Type B pancreatic cell (in vitro differentiated cells): ENCODE measurements at regions not wholly inside any gene's neighbourhood (a gene's known extent, or its start where the extent isn't known, plus 50 kb on each side); places are given as distances from the start of the nearest gene placed in this dataset.
A peak's percentile ranks its signal among the peaks of the same experiment; 100 is the strongest.

Source experiments
- DNase-seq: peaks from one replicate; pipeline ENCODE4 v3.0.0; 2021; ENCODE audit warnings: mixed read lengths; ENCODE audit not compliant: unreplicated experiment; ENCODE audit errors: extremely low spot score
- H3K27ac Mint-ChIP-seq: 2 replicates; pipeline ENCODE4 v1.8.0; 2021; ENCODE audit warnings: mild to moderate bottlenecking, mixed read lengths
- H3K27me3 Mint-ChIP-seq: 2 replicates; pipeline ENCODE4 v1.8.0; 2021; ENCODE audit warnings: mixed read lengths
- H3K36me3 Mint-ChIP-seq: 2 replicates; pipeline ENCODE4 v1.8.0; 2021; ENCODE audit warnings: mixed read lengths
- H3K4me1 Mint-ChIP-seq: one replicate; pipeline ENCODE4 v1.8.0; 2021; ENCODE audit warnings: mixed read lengths; ENCODE audit not compliant: unreplicated experiment
- H3K4me3 Mint-ChIP-seq: 2 replicates; pipeline ENCODE4 v1.8.0; 2021; ENCODE audit warnings: mild to moderate bottlenecking, mixed read lengths
- H3K9me3 Mint-ChIP-seq: 2 replicates; pipeline ENCODE4 v1.8.0; 2021; ENCODE audit warnings: mixed read lengths
- CTCF ChIP-seq: fragments of 200-600 bp; sonication (generic); conservative IDR thresholded peaks from 2 replicates; pipeline ENCODE4 v1.5.0; 2021; ENCODE audit warnings: antibody characterized with exemption, mild to moderate bottlenecking

GRCh38 chr4:126614356-126614855, 1018.4 kb upstream of the INTU start:
- Mint-ChIP-seq H3K36me3 (peaks cover 5% of the 10 kb centered on the region), H3K27ac (no peak overlapping the region), H3K9me3 (no peaks in the 10 kb centered on the region), H3K27me3 (no peaks in the 10 kb centered on the region), H3K4me1 (no peaks in the 10 kb centered on the region), H3K4me3 (no peak overlapping the region)
- TF ChIP-seq CTCF, result no peak
- DNase-seq, result no peak

- no peak for DNase-seq
- H3K4me3 Mint-ChIP-seq, result no peak overlapping the region
- no peaks in the 10 kb centered on the region for H3K4me1 Mint-ChIP-seq
- H3K36me3 Mint-ChIP-seq, result peaks cover 5% of the 10 kb centered on the region
- H3K27me3 Mint-ChIP-seq, result no peaks in the 10 kb centered on the region
- no peak overlapping the region for H3K27ac Mint-ChIP-seq
- no peak for TF ChIP-seq CTCF
- H3K9me3 Mint-ChIP-seq, result no peaks in the 10 kb centered on the region
Measured at GRCh38 chr4:126616795-126617194, 1016.0 kb upstream of the INTU start.

GRCh38 chr4:126627255-126627654, 1005.5 kb upstream of the INTU start:
- Mint-ChIP-seq H3K4me3 (no peak overlapping the region), H3K27me3 (peaks cover 5% of the 10 kb centered on the region), H3K27ac (no peak overlapping the region), H3K4me1 (no peaks in the 10 kb centered on the region), H3K36me3 (no peaks in the 10 kb centered on the region), H3K9me3 (no peaks in the 10 kb centered on the region)
- DNase-seq, result no peak
- peak; percentile 49 for TF ChIP-seq CTCF

GRCh38 chr4:126628933-126629332, 1003.8 kb upstream of the INTU start:
- Mint-ChIP-seq H3K4me3 (no peak overlapping the region), H3K4me1 (no peaks in the 10 kb centered on the region), H3K27me3 (peaks cover 5% of the 10 kb centered on the region), H3K36me3 (no peaks in the 10 kb centered on the region), H3K27ac (no peak overlapping the region), H3K9me3 (no peaks in the 10 kb centered on the region)
- no peak for DNase-seq
- TF ChIP-seq CTCF, result no peak

GRCh38 chr4:126630230-126630629, 1002.5 kb upstream of the INTU start:
- Mint-ChIP-seq H3K27me3 (peaks cover 5% of the 10 kb centered on the region), H3K36me3 (no peaks in the 10 kb centered on the region), H3K27ac (no peak overlapping the region), H3K4me1 (no peaks in the 10 kb centered on the region), H3K9me3 (no peaks in the 10 kb centered on the region), H3K4me3 (no peak overlapping the region)
- TF ChIP-seq CTCF, result no peak
- no peak for DNase-seq

GRCh38 chr4:126633306-126633705, 999.5 kb upstream of the INTU start:
- Mint-ChIP-seq H3K36me3 (no peaks in the 10 kb centered on the region), H3K27ac (no peak overlapping the region), H3K4me3 (no peak overlapping the region), H3K9me3 (no peaks in the 10 kb centered on the region), H3K4me1 (no peaks in the 10 kb centered on the region), H3K27me3 (peaks cover 2% of the 10 kb centered on the region)
- no peak for DNase-seq
- no peak for TF ChIP-seq CTCF
